Body of pancreas (tissue), 4 donors: ENCODE measurements at regions not wholly inside any gene's neighbourhood (a gene's known extent, or its start where the extent isn't known, plus 50 kb on each side); places are given as distances from the start of the nearest gene placed in this dataset.

Experiments used
- ATAC-seq: fragments of 150-250 bp; one replicate; pipeline ENCODE4 v1.9.1; 2016
- DNase-seq, 4 donors: peaks; one replicate each; pipeline ENCODE4 v3.0.0-alpha.2; 2019
- H3K27ac ChIP-seq, 4 donors: fragments of 200-600 bp; sonication (generic); 1 replicate in 3 of 4; 2 replicates in 1 of 4; pipeline versions ENCODE4 v1.5.1 to v1.6.1; 2016 to 2019; ENCODE audit warnings: mild to moderate bottlenecking in 1 of 4, mixed read lengths in 1 of 4, moderate library complexity in 1 of 4
- H3K27me3 ChIP-seq, 2 donors: fragments of 200-600 bp; sonication (generic); one replicate each; pipeline ENCODE4 v1.6.0; 2016; ENCODE audit warnings: mild to moderate bottlenecking in 1 of 2
- H3K36me3 ChIP-seq, 2 donors: fragments of 200-600 bp; sonication (generic); replicated peaks in 1 of 2; 2 replicates each; pipeline ENCODE4 v1.5.1; 2016; ENCODE audit warnings: low read depth in 2 of 2; ENCODE audit not compliant: insufficient read depth in 1 of 2
- H3K4me1 ChIP-seq: fragments of 200-600 bp; sonication (generic); one replicate; pipeline ENCODE4 v1.6.0; 2016
- H3K4me3 ChIP-seq, 2 donors: fragments of 200-600 bp; sonication (generic); 1 replicate in 1 of 2; 2 replicates in 1 of 2; pipeline ENCODE4 v1.5.1; 2016 to 2019
- H3K9me3 ChIP-seq, 3 donors: fragments of 200-600 bp; sonication (generic); 1 replicate in 2 of 3; 2 replicates in 1 of 3; pipeline ENCODE4 v1.5.1; 2016
- CTCF ChIP-seq, 7 experiments: fragments of 450-650 bp in 4 of 7; fragments of 200-600 bp in 3 of 7; sonication (generic) in 3 of 7; IDR thresholded peaks; one replicate each; pipeline ENCODE4 v1.5.1; 2016 to 2019; ENCODE audit warnings: antibody characterized with exemption in 7 of 7
- POLR2A ChIP-seq, 3 donors: fragments of 450-650 bp; IDR thresholded peaks; one replicate each; pipeline ENCODE4 v1.6.1; 2016; ENCODE audit warnings: antibody characterized with exemption in 3 of 3, mild to moderate bottlenecking in 2 of 3
- WGBS, 2 donors: methylation state at CpG; one replicate each; pipeline ENCODE4 v1.1.5; 2017; 5-methylcytosine and 5-hydroxymethylcytosine counted together
- intact Hi-C: fragments of 100-400 bp; cut with DNase I; formaldehyde crosslinking; loops from one replicate; pipeline ENCODE4 v1.15.1; 2023

GRCh38 chr4:60432911-60433310 lies 767.2 kb upstream of the ADGRL3 start:
- intact Hi-C loops: no loop called here
- WGBS, 2 donors: 47 to 58% methylated on average over 1 of the region's 1 CpG
- no peaks in the 10 kb centered on the region for H3K4me1 ChIP-seq
- H3K36me3 ChIP-seq: no peaks in the 10 kb centered on the region
- no peak overlapping the region for H3K4me3 ChIP-seq
- DNase-seq (no peak), ATAC-seq (no peak)
- H3K9me3 ChIP-seq: no peaks in the 10 kb centered on the region
- TF ChIP-seq CTCF (IDR thresholded peaks at IDR 0.05): no peak
- TF ChIP-seq POLR2A (IDR thresholded peaks at IDR 0.05): no peak
- H3K27ac ChIP-seq: no peak overlapping the region
- H3K27me3 ChIP-seq: no peaks in the 10 kb centered on the region

GRCh38 chr4:60443068-60443467 lies 757.1 kb upstream of the ADGRL3 start:
- DNase-seq: no peak
- no peak overlapping the region for H3K27ac ChIP-seq
- no peak overlapping the region for H3K4me3 ChIP-seq
- TF ChIP-seq POLR2A (IDR thresholded peaks at IDR 0.05): no peak
- TF ChIP-seq CTCF (IDR thresholded peaks at IDR 0.05): no peak
- no peaks in the 10 kb centered on the region for H3K9me3 ChIP-seq
- H3K27me3 ChIP-seq: no peaks in the 10 kb centered on the region
- no peak for ATAC-seq
- H3K4me1 ChIP-seq: no peaks in the 10 kb centered on the region
- no peaks in the 10 kb centered on the region for H3K36me3 ChIP-seq
- intact Hi-C loops: no loop called here

GRCh38 chr4:60443796-60444195 lies 756.3 kb upstream of the ADGRL3 start:
- TF ChIP-seq POLR2A (IDR thresholded peaks at IDR 0.05): no peak
- TF ChIP-seq CTCF (IDR thresholded peaks at IDR 0.05): no peak
- no peaks in the 10 kb centered on the region for H3K4me1 ChIP-seq
- ATAC-seq: no peak
- no peaks in the 10 kb centered on the region for H3K9me3 ChIP-seq
- no peak overlapping the region for H3K27ac ChIP-seq
- H3K4me3 ChIP-seq: no peak overlapping the region
- no peak for DNase-seq
- intact Hi-C loops: no loop called here
- no peaks in the 10 kb centered on the region for H3K27me3 ChIP-seq
- no peaks in the 10 kb centered on the region for H3K36me3 ChIP-seq

- Histone ChIP-seq H3K4me3 (no peak overlapping the region), H3K9me3 (no peaks in the 10 kb centered on the region), H3K27ac (no peak overlapping the region), H3K4me1 (no peaks in the 10 kb centered on the region), H3K27me3 (no peaks in the 10 kb centered on the region), H3K36me3 (no peaks in the 10 kb centered on the region)
- 67 to 100% methylated on average over 1 of the region's 1 CpG for WGBS, 2 donors
- DNase-seq: no peak
- TF ChIP-seq POLR2A (IDR thresholded peaks at IDR 0.05): no peak
- no peak for TF ChIP-seq CTCF (IDR thresholded peaks at IDR 0.05)
- no peak for ATAC-seq
- intact Hi-C loops: no loop called here
These were observed 750.1 kb upstream of the ADGRL3 start for GRCh38 chr4:60450054-60450453.

GRCh38 chr4:60452266-60452665 lies 747.9 kb upstream of the ADGRL3 start:
- no peak for ATAC-seq

More at GRCh38 chr4:60452266-60452665, 747.9 kb upstream of the ADGRL3 start:
- DNase-seq: no peak
- H3K36me3 ChIP-seq: no peaks in the 10 kb centered on the region
- H3K4me1 ChIP-seq: no peaks in the 10 kb centered on the region
- TF ChIP-seq CTCF (IDR thresholded peaks at IDR 0.05) (no peak), POLR2A (IDR thresholded peaks at IDR 0.05) (no peak)
- intact Hi-C loops: no loop called here
- H3K27me3 ChIP-seq: no peaks in the 10 kb centered on the region
- H3K27ac ChIP-seq: no peak overlapping the region
- H3K9me3 ChIP-seq: no peaks in the 10 kb centered on the region
- no peak overlapping the region for H3K4me3 ChIP-seq
